Astrocyte (in vitro differentiated cells and primary cell): ENCODE measurements at regions not wholly inside any gene's neighbourhood (a gene's known extent, or its start where the extent isn't known, plus 50 kb on each side); places are given as distances from the start of the nearest gene placed in this dataset.

Source experiments
- DNase-seq: peaks from one replicate; pipeline ENCODE4 v3.0.0-alpha.2; 2010; ENCODE audit warnings: low read depth
- FAIRE-seq: peaks from 2 replicates; lab custom pipeline; 2011; peaks lifted over from hg19 to GRCh38; lab: Jason Lieb, UNC
- H2AFZ ChIP-seq: 2 replicates; pipeline ENCODE4 v1.6.0; 2012; ENCODE audit warnings: low read depth, low read length, inconsistent platforms
- H3K27ac ChIP-seq: 2 replicates; pipeline ENCODE4 v1.5.1; 2011; ENCODE audit warnings: low read depth, low read length, inconsistent platforms
- H3K27me3 ChIP-seq: 2 replicates; pipeline ENCODE4 v1.6.0; 2011; ENCODE audit warnings: low read length, inconsistent platforms; ENCODE audit not compliant: insufficient read depth
- H3K36me3 ChIP-seq: 2 replicates; pipeline ENCODE4 v1.5.1; 2011; ENCODE audit warnings: low read length, inconsistent platforms; ENCODE audit not compliant: insufficient read depth
- H3K4me1 ChIP-seq: 2 replicates; pipeline ENCODE4 v1.5.1; 2011; ENCODE audit warnings: low read length, inconsistent platforms; ENCODE audit not compliant: insufficient read depth
- H3K4me2 ChIP-seq: 2 replicates; pipeline ENCODE4 v1.6.0; 2012; ENCODE audit warnings: low read length, inconsistent platforms
- H3K4me3 ChIP-seq: 2 replicates; pipeline ENCODE4 v1.5.1; 2011; ENCODE audit warnings: low read depth, mild to moderate bottlenecking, low read length, inconsistent platforms; ENCODE audit not compliant: insufficient read depth
- H3K79me2 ChIP-seq: 2 replicates; pipeline ENCODE4 v1.6.0; 2012; ENCODE audit warnings: mild to moderate bottlenecking, low read length, inconsistent platforms; ENCODE audit not compliant: insufficient read depth
- H3K9ac ChIP-seq: 2 replicates; pipeline ENCODE4 v1.6.0; 2012; ENCODE audit warnings: mild to moderate bottlenecking, low read length, inconsistent platforms
- H3K9me3 ChIP-seq: 2 replicates; pipeline ENCODE4 v1.5.1; 2012; ENCODE audit warnings: low read depth, mild to moderate bottlenecking, low read length, inconsistent platforms; ENCODE audit not compliant: insufficient read depth
- H4K20me1 ChIP-seq: 2 replicates; pipeline ENCODE4 v1.6.0; 2012; ENCODE audit warnings: low read length, inconsistent platforms; ENCODE audit not compliant: insufficient read depth
- H3K27ac Mint-ChIP-seq: one replicate; pipeline ENCODE4 v1.8.0; 2021; ENCODE audit warnings: mild to moderate bottlenecking, mixed read lengths; ENCODE audit not compliant: unreplicated experiment
- H3K27me3 Mint-ChIP-seq: one replicate; pipeline ENCODE4 v1.8.0; 2021; ENCODE audit warnings: low read depth, mixed read lengths; ENCODE audit not compliant: unreplicated experiment
- H3K36me3 Mint-ChIP-seq: one replicate; pipeline ENCODE4 v1.8.0; 2021; ENCODE audit warnings: low read depth, mixed read lengths; ENCODE audit not compliant: unreplicated experiment
- H3K4me1 Mint-ChIP-seq: one replicate; pipeline ENCODE4 v1.8.0; 2021; ENCODE audit warnings: low read depth, mixed read lengths; ENCODE audit not compliant: unreplicated experiment
- H3K4me3 Mint-ChIP-seq: one replicate; pipeline ENCODE4 v1.8.0; 2021; ENCODE audit warnings: mild to moderate bottlenecking, moderate library complexity, mixed read lengths; ENCODE audit not compliant: unreplicated experiment
- H3K9me3 Mint-ChIP-seq: one replicate; pipeline ENCODE4 v1.8.0; 2021; ENCODE audit warnings: mild to moderate bottlenecking, mixed read lengths; ENCODE audit not compliant: unreplicated experiment
- CTCF ChIP-seq: IDR thresholded peaks from 2 replicates; pipeline ENCODE4 v1.5.1; 2011; ENCODE audit warnings: low read depth, mild to moderate bottlenecking, inconsistent platforms, low read length, moderate library complexity; ENCODE audit not compliant: insufficient read depth
- EZH2 ChIP-seq: IDR thresholded peaks from 2 replicates; pipeline ENCODE4 v1.6.1; 2012; ENCODE audit warnings: mild to moderate bottlenecking, low read length, inconsistent platforms; ENCODE audit not compliant: insufficient read depth

- Mint-ChIP-seq H3K27me3 (peaks cover 8% of the 10 kb centered on the region), H3K4me1 (no peaks in the 10 kb centered on the region), H3K9me3 (peaks cover 8% of the 10 kb centered on the region), H3K36me3 (no peaks in the 10 kb centered on the region), H3K4me3 (no peak overlapping the region), H3K27ac (no peak overlapping the region)
- no peak overlapping the region for H3K4me3 ChIP-seq
- no peaks in the 10 kb centered on the region for H4K20me1 ChIP-seq
- H3K27me3 ChIP-seq, result no peaks in the 10 kb centered on the region
- TF ChIP-seq CTCF (no peak), EZH2 (no peak)
- H3K4me2 ChIP-seq, result no peak overlapping the region
- FAIRE-seq (no peak), DNase-seq (no peak)
- no peaks in the 10 kb centered on the region for H3K4me1 ChIP-seq
- no peak overlapping the region for H3K9ac ChIP-seq
- no peak overlapping the region for H2AFZ ChIP-seq
- peaks cover 2% of the 10 kb centered on the region for H3K9me3 ChIP-seq
- H3K36me3 ChIP-seq, result no peaks in the 10 kb centered on the region
- no peaks in the 10 kb centered on the region for H3K79me2 ChIP-seq
- H3K27ac ChIP-seq, result no peak overlapping the region
These were observed 287.7 kb downstream of the FBXO15 start for GRCh38 chr18:73859837-73860397.

GRCh38 chr18:73852789-73853549 is 294.7 kb downstream of the FBXO15 start:
- Histone ChIP-seq H3K27ac (no peak overlapping the region), H3K27me3 (no peaks in the 10 kb centered on the region), H3K4me1 (peaks cover 16% of the 10 kb centered on the region), H4K20me1 (no peaks in the 10 kb centered on the region), H3K4me2 (no peak overlapping the region), H2AFZ (no peak overlapping the region), H3K36me3 (no peaks in the 10 kb centered on the region), H3K9ac (no peak overlapping the region), H3K9me3 (no peaks in the 10 kb centered on the region), H3K79me2 (no peaks in the 10 kb centered on the region), H3K4me3 (no peak overlapping the region)
- H3K36me3 Mint-ChIP-seq, result no peaks in the 10 kb centered on the region
- H3K4me1 Mint-ChIP-seq, result peaks cover 14% of the 10 kb centered on the region
- H3K4me3 Mint-ChIP-seq, result no peak overlapping the region
- no peak for DNase-seq
- TF ChIP-seq EZH2, result no peak
- TF ChIP-seq CTCF, result no peak
- H3K9me3 Mint-ChIP-seq, result peaks cover 3% of the 10 kb centered on the region
- no peak overlapping the region for H3K27ac Mint-ChIP-seq
- peaks cover 3% of the 10 kb centered on the region for H3K27me3 Mint-ChIP-seq
- FAIRE-seq, result no peak

GRCh38 chr18:73850782-73851181 is 296.9 kb downstream of the FBXO15 start:
- no peaks in the 10 kb centered on the region for H3K36me3 Mint-ChIP-seq
- FAIRE-seq (no peak), DNase-seq (no peak)
- peaks cover 16% of the 10 kb centered on the region for H3K4me1 ChIP-seq
- H4K20me1 ChIP-seq, result no peaks in the 10 kb centered on the region
- H3K9me3 ChIP-seq, result no peaks in the 10 kb centered on the region
- peaks cover 14% of the 10 kb centered on the region for H3K4me1 Mint-ChIP-seq
- H3K36me3 ChIP-seq, result no peaks in the 10 kb centered on the region
- peaks cover 3% of the 10 kb centered on the region for H3K27me3 Mint-ChIP-seq
- no peak overlapping the region for H3K4me2 ChIP-seq
- H3K4me3 ChIP-seq, result no peak overlapping the region
- peaks cover 2% of the 10 kb centered on the region for H3K9me3 Mint-ChIP-seq
- H3K27me3 ChIP-seq, result no peaks in the 10 kb centered on the region
- TF ChIP-seq CTCF, result no peak
- TF ChIP-seq EZH2, result no peak
- no peak overlapping the region for H3K4me3 Mint-ChIP-seq
- no peaks in the 10 kb centered on the region for H3K79me2 ChIP-seq
- H3K27ac ChIP-seq, result no peak overlapping the region
- no peak overlapping the region for H3K9ac ChIP-seq
- no peak overlapping the region for H2AFZ ChIP-seq
- H3K27ac Mint-ChIP-seq, result no peak overlapping the region
